ENCODE measurements at regions not wholly inside any gene's neighbourhood (a gene's known extent, or its start where the extent isn't known, plus 50 kb on each side); places are given as distances from the start of the nearest gene placed in this dataset.

GRCh38 chr4:144451766-144452450, 194.0 kb upstream of the HHIP start:
- no peak for DNase-seq (ENCODE audit: low read depth in 4 of 4, low spot score in 3 of 4)

DNA sequence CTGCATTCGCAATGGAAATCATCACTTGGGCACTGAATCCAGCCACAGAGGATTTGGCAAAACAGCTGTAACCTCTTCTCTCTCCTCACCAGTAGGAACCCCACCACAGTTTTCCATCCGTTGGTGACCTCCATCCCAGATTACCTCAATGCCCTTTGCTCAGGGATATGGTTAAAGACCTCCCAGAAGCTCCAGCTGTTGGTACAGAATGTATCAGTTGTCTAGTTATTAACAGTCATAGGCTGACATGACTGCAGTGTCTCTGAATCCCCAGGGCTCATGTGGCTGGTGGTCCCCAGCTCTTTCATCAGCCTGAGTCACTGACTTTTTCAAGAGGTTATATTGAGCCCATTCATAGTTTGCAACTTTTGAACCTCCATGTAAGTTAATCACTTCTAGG, 189.8 kb upstream of the HHIP start:
- no peak for DNase-seq (ENCODE audit: low read depth in 4 of 4, low spot score in 3 of 4)

DNA sequence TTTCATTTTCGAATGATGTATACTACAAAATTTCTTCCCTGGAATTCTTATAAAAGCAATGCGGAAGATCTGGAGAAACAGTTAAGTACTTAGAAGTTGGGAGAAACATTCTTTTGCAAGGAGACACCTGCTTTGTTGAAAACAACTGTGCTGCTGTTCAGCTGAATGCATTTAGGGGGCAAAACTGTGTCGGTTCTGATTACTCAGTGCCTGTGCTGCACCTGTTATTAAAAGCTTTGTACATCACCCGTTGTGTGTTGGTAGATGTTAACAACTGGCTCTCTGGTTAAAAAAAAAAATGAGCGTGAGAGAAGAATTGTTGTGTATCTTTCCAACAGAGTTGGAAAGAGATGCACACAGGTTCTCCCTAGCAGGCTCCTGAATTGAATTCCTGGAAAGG, 184.1 kb upstream of the HHIP start:
- no peak for DNase-seq (ENCODE audit: low read depth in 4 of 4, low spot score in 3 of 4)

- no peak for DNase-seq (ENCODE audit: low read depth in 4 of 4, low spot score in 3 of 4)
Observed at GRCh38 chr4:144463236-144463635, 182.7 kb upstream of the HHIP start.

- DNase-seq (ENCODE audit: low read depth in 4 of 4, low spot score in 3 of 4) = no peak
Observed at GRCh38 chr4:144463896-144464295, 182.1 kb upstream of the HHIP start.

GRCh38 chr4:144465546-144465945, 180.4 kb upstream of the HHIP start:
- DNase-seq (ENCODE audit: low read depth in 4 of 4, low spot score in 3 of 4) = no peak

DNA sequence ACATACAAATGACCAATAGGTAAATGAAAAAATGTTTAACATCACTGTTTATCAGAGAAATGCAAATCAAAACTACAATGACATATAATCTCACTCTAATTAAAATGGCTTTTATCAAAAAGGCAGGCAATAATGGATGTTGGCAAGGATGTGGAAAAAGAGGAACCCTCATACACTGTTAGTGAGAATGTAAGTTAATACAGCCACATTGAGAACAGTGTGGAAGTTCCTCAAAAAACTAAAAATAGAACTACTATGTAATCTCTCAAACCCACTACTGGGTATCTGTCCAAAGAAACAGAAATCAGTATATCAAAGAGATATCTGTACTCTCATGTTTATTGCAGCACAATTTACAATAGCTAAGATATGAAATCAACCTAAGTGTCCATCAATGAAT, 165.9 kb upstream of the HHIP start:
- no peak for DNase-seq (ENCODE audit: low read depth in 4 of 4, low spot score in 3 of 4)

DNA sequence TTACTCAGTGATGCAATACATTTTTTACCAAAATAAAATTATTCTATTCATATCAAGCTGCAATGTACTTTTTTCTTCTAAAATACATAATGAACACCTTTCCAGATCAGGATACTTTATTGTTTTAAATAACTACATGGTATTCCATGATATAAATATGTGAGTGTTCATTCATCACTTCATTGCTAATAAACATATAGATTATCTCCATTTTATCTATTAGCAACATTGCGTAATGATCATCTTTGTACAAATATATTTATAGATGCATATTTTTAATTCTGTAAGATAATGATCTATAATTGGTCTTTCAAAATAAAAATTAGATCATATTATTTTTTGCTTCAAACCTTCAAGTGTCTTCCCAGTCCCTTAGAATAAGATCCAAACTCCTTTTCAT, 156.1 kb upstream of the HHIP start:
- DNase-seq (ENCODE audit: low read depth in 4 of 4, low spot score in 3 of 4) = no peak

DNA sequence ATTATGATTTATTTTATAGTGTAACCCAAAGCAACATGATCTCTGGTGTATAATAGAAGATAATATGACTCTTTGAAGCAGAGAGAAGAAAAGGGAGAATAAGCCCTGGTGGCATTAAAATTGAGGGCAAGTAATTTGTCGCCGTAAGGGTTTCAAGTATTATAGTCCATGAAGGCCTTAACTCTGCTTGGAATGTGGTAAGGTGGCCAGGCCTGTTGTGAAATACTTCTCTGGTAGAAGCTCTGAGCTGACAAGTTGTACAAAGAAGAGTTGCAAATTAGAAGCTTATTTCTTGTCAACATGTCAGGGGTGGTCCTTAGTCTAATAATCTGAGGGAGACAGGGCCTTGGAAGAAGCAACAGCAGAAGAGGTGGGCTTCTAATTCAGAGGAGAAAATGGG, 151.7 kb upstream of the HHIP start:
- DNase-seq (ENCODE audit: low read depth in 4 of 4, low spot score in 3 of 4) = no peak

- no peak for DNase-seq (ENCODE audit: low read depth in 4 of 4, low spot score in 3 of 4)
Observed at GRCh38 chr4:144495944-144496343, 150.0 kb upstream of the HHIP start.

DNA sequence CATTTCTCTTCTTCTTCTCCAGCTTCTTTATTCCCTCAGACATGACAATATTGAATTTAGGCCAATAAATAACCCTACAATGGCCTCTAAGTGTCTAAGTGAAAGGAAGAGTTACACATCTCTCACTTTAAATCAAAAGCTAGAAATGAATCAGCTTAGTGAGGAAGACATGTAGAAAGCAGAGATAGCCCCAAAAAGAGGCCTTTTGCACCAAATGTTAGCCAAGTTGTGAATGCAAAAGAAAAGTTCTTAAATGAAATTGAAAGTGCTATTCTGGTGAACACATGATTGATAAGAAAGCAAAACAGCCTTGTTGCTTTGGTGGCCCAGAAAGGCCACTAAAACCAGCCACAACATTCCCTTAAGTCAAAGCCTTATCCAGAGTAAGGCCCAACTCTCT, 146.2 kb upstream of the HHIP start:
- no peak for DNase-seq (ENCODE audit: low read depth in 4 of 4, low spot score in 3 of 4)

DNA sequence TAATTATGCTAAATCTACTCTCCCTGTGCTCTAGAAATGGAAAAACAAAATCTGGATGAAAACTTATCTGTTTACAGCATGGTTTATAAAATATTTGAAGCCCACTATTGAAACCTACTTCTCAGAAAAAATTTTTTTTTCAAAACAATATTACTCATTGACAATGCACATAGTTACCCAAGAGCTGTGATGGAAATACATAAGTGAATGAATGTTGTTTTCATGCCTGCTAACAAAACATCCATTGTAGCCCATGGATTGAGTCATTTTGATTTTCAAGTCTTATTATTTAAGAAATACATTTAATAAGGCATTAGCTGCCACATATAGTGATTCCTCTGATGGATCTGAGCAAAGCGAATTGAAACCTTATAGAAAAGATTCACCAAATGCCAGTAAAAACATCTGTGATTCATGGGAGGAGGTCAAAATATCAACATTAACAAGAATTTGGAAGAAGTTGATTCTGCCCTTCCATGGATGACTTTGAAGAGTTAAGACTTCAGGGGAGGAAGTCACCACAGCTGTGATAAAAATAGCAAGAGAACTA, 144.7 kb upstream of the HHIP start:
- no peak for DNase-seq (ENCODE audit: low read depth in 4 of 4, low spot score in 3 of 4)

- DNase-seq (ENCODE audit: low read depth in 4 of 4, low spot score in 3 of 4) = no peak
Observed at GRCh38 chr4:144504883-144505282, 141.1 kb upstream of the HHIP start.

DNA sequence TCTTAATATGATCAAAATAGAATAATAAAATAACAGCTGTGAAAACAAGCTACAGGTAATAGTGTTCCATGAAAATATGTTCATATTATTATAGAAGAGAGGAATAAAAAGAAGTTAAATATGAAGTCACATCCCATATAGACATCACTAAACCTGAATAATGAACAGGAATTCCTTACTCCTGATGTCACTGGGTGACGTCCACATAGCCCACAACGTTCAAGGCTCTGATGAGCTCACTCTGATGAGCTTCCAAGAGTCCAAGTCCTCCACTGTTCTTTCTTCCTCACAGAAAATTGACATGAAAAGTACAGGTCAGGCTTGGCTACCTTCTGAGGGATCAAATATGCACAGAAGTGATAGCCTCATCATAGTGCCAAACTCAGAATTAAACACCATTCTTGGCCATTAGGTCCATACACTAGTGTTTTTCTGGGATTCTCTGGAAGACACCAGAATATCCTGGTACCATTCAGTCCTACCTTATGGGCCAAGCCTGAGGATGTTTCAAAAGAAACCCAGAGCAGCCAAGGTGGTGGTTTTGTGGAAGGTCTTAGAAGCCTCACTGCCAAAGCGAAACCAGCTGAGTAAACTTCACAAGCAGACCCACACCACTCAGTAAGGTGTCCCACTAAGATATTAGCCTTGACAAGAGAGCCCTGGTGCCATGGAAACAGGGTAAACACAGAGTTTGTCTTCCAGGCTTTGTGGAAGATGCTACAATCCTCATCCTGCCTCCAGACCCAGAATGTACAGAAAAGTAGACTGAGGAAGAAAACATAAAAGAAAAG, 138.4 kb upstream of the HHIP start:
- no peak for DNase-seq (ENCODE audit: low read depth in 4 of 4, low spot score in 3 of 4)

DNA sequence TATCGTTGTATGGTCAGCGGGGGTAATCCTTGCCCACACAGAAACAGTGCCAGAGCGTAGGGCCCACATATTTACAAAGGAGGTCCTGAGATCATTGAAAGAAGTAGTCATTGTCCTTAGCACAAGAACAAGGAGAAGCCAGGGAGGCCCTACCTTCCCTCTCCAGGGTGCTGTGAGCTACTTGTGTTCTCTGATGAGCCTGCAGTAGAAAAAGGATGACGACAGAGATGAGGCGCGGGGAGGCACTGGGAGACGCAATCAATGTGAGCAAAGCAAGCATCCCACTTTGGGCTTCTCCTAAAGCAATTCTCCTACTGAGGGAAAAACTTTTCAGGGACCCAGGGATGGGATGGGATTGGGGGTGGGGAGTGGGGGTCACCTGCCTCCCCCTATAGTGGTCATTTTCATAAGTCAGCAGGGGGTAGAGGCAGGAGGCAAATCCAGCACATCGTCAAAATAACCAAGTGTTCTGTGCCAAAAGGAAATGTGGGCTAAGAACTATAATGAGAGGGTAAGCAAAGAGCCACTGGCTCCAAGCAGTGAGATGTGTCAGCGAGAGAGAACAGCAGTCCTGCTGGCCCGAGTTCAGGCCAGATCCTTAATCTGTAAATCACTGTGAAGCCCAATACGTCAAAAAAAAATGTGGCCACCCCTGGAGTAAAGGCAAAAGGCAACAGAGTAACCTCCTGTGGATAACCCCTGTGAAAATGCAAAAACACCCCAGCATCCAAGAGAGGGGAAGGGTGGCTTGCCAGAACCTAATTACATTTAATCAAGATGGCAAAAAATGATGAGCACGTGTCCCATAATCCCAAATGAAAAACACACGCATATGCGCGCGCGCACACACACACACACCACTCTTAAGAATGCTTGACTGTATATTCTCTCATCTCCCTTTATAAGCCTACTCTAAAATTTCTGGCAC, 136.6 kb upstream of the HHIP start:
- peak; percentile 12 to 31 (median 14) for DNase-seq (ENCODE audit: low read depth in 4 of 4, low spot score in 3 of 4)

DNA sequence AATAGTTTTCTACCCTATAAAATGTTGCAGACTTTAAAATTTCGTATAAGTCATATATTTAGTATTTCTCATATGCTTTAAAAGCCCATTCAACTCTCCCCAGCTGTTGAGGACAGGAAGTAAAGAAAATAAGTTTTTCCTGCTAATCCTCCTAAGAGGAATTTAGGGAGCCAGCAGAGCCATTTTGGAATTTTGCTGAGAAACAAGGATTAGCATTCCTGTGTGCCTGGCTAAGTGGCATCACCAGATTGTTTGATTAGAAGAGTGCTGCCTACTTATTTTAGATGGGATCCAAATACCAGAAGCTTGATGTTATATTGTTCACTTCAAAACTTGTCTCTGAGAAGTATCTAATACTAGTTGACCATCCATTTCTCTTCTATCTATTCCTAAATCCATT, 131.2 kb upstream of the HHIP start:
- DNase-seq (ENCODE audit: low read depth in 4 of 4, low spot score in 3 of 4) = no peak

DNA sequence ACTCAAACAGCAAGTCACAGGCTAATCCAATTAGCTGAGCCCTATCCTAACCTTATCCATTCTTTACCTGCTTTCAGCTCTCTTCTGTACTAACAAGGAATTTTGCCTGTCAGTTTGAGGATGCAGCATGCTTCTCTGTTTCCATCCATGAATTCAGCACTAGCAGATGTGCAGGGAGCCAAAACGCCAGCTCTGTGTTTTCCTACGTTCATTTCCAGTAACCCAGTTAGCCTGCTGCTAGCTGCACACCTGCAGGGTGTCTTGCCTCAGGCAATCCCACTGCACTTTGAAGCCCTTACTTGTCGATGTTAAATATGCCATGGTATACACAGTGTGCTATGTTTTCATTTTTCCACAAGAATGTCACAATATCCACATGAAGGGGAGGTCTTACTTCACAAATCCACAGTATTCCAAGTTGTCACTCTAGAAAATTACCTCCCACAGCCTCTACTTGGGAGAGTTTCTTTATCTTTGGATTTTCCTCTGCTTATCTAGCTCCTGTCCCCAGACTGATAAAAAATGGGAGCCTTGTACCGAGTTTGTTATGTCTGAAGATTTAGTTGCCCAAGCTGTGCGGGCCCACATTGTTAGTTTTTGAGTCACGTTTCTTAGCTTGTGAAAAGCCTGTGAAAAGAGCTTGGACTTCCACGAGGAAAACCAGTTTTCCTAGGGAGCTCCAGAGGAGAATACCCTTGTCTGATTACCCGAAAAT, 127.6 kb upstream of the HHIP start:
- DNase-seq (ENCODE audit: low read depth in 4 of 4, low spot score in 3 of 4) = no peak

- DNase-seq (ENCODE audit: low read depth in 4 of 4, low spot score in 3 of 4) = no peak
Observed at GRCh38 chr4:144531841-144532240, 114.1 kb upstream of the HHIP start.

DNA sequence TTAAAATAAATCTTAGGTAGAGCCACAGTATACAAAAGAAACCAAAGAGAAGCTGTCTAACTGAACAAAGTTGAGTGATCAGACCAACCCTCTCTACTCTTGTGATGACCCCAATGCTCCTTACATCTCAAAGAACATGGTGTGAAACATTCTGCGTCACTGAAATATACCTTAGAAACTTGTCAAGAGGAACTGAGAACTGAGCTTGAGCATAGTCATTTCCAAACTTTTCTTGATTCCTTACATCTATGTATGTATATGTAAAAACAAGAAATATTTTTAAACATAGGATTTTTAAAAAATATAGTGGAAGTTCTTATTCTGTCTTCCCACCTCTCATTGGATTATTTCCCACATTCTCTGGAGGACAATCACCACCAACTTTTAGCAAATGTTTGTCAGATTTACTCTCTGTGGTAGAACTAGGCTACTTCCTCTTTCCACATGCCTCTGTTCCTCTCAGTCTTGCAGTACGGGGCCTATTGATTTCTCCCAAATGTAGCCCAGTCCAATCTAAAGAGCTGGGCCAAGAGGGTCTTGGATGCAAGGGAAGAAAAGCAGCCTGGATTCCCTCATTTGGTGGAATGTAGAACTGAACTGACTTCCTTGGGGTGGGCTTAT, 98.2 kb upstream of the HHIP start:
- DNase-seq (ENCODE audit: low read depth in 4 of 4, low spot score in 3 of 4) = no peak

DNA sequence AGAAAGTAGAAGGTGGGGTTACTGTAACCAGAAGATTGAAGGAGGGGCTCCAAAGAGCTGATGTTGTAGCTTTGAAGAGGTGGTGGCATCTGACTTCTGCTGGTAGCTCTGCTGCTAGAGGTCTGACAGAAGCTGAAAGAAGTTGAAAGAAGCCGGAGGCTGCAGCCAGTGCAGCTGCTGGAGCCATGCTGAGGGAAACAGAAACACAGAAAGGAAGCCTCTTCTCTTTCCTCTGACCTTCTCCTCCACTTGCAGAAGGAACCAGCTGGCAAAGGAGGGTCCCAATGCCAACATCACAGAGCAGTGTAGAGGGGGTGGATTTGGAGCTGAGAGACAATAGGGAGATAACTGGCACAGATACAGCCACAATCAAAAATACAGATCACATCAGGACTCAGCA, 89.3 kb upstream of the HHIP start:
- DNase-seq (ENCODE audit: low read depth in 4 of 4, low spot score in 3 of 4) = no peak

Data from right renal pelvis (tissue), 4 donors.